ENCODE measurements at regions not wholly inside any gene's neighbourhood (a gene's known extent, or its start where the extent isn't known, plus 50 kb on each side); places are given as distances from the start of the nearest gene placed in this dataset.

DNA sequence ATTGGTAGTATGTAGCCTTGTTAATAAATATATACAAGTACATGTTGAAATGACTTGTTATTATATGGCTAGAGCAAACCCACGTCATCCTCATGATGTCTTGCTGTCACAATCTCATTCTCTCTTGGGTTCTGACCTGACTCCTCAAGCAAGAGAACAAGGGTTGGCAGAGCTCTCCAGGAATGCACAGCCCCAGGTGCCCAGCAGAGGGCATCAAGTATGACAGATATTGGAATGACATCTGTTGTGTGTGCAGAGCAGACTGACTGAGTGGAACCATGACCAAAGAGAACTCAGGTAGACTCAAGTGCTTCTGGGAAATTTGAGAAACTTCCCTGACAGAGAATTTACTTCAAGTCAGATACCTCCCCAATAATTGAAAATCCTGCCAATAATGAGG is 90.6 kb downstream of the PAX1 start:
- TF ChIP-seq, protein P1, sequence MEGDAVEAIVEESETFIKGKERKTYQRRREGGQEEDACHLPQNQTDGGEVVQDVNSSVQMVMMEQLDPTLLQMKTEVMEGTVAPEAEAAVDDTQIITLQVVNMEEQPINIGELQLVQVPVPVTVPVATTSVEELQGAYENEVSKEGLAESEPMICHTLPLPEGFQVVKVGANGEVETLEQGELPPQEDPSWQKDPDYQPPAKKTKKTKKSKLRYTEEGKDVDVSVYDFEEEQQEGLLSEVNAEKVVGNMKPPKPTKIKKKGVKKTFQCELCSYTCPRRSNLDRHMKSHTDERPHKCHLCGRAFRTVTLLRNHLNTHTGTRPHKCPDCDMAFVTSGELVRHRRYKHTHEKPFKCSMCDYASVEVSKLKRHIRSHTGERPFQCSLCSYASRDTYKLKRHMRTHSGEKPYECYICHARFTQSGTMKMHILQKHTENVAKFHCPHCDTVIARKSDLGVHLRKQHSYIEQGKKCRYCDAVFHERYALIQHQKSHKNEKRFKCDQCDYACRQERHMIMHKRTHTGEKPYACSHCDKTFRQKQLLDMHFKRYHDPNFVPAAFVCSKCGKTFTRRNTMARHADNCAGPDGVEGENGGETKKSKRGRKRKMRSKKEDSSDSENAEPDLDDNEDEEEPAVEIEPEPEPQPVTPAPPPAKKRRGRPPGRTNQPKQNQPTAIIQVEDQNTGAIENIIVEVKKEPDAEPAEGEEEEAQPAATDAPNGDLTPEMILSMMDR (IDR thresholded peaks at IDR 0.05) = no peak
- no peak for TF ChIP-seq POLR2AphosphoS5 (IDR thresholded peaks at IDR 0.05)

All from sigmoid colon (tissue), 4 donors.